Chondrocyte (in vitro differentiated cells): ENCODE measurements at regions not wholly inside any gene's neighbourhood (a gene's known extent, or its start where the extent isn't known, plus 50 kb on each side); places are given as distances from the start of the nearest gene placed in this dataset.

Source experiments
- DNase-seq: peaks from one replicate; pipeline ENCODE4 v3.0.0; 2021; ENCODE audit warnings: mixed read lengths, low spot score
- H3K27ac Mint-ChIP-seq: one replicate; pipeline ENCODE4 v1.8.0; 2021; ENCODE audit warnings: mild to moderate bottlenecking, moderate library complexity, mixed read lengths; ENCODE audit not compliant: unreplicated experiment
- H3K27me3 Mint-ChIP-seq: 2 replicates; pipeline ENCODE4 v1.8.0; 2021; ENCODE audit warnings: low read depth, mixed read lengths
- H3K36me3 Mint-ChIP-seq: 2 replicates; pipeline ENCODE4 v1.8.0; 2021; ENCODE audit warnings: low read depth, mixed read lengths
- H3K4me1 Mint-ChIP-seq: 2 replicates; pipeline ENCODE4 v1.8.0; 2021; ENCODE audit warnings: low read depth, mild to moderate bottlenecking, mixed read lengths
- H3K4me3 Mint-ChIP-seq: one replicate; pipeline ENCODE4 v1.8.0; 2021; ENCODE audit warnings: mild to moderate bottlenecking, moderate library complexity, mixed read lengths; ENCODE audit not compliant: unreplicated experiment
- H3K9me3 Mint-ChIP-seq: 2 replicates; pipeline ENCODE4 v1.8.0; 2021; ENCODE audit warnings: low read depth, mixed read lengths
- CTCF ChIP-seq: fragments of 200-600 bp; sonication (generic); IDR thresholded peaks from 2 replicates; pipeline ENCODE4 v1.5.0; 2021; ENCODE audit warnings: antibody characterized with exemption, mild to moderate bottlenecking, moderate library complexity

GRCh38 chr2:9714630-9715214, 83.9 kb upstream of the YWHAQ start:
- Mint-ChIP-seq H3K4me1 (no peaks in the 10 kb centered on the region), H3K27ac (no peak overlapping the region)
- DNase-seq: no peak

GRCh38 chr2:9715238-9715637, 84.4 kb upstream of the YWHAQ start:
- no peaks in the 10 kb centered on the region for H3K36me3 Mint-ChIP-seq
- H3K27me3 Mint-ChIP-seq: no peaks in the 10 kb centered on the region
- no peak overlapping the region for H3K27ac Mint-ChIP-seq
- no peaks in the 10 kb centered on the region for H3K9me3 Mint-ChIP-seq
- H3K4me1 Mint-ChIP-seq: no peaks in the 10 kb centered on the region
- TF ChIP-seq CTCF: no peak
- DNase-seq: no peak
- H3K4me3 Mint-ChIP-seq: no peak overlapping the region

More at GRCh38 chr2:9714630-9715214, 83.9 kb upstream of the YWHAQ start:
- Mint-ChIP-seq H3K9me3 (no peaks in the 10 kb centered on the region), H3K4me3 (no peak overlapping the region), H3K36me3 (no peaks in the 10 kb centered on the region), H3K27me3 (no peaks in the 10 kb centered on the region)
- TF ChIP-seq CTCF: no peak

DNA sequence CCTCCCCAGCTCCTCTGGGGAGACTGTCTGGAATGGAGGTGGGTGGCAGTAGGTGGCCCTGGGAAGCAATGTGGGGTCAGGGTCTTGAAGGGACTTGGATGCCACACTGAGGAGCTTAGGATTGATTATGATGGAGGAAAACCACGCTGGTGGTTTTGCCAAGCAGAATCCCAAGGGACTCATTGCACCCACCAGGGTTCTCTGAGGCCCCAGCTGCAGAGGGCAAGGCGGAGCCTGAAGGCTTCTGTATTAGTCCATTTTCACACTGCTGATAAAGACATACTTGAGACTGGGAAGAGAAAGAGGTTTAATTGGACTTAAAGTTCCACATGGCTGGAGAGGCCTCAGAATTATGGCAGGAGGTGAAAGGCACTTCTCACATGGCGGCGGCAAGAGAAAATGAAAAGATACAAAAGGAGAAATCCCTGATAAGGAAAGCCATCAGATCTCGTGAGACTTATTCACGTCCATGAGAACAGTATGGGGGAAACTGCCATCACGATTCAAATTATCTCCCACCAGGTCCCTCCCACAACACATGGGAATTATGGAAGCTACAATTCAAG, 87.2 kb upstream of the YWHAQ start:
- Mint-ChIP-seq H3K36me3 (no peaks in the 10 kb centered on the region), H3K9me3 (no peaks in the 10 kb centered on the region), H3K27me3 (no peaks in the 10 kb centered on the region), H3K4me1 (no peaks in the 10 kb centered on the region), H3K27ac (no peak overlapping the region), H3K4me3 (no peak overlapping the region)
- no peak for TF ChIP-seq CTCF
- no peak for DNase-seq

DNA sequence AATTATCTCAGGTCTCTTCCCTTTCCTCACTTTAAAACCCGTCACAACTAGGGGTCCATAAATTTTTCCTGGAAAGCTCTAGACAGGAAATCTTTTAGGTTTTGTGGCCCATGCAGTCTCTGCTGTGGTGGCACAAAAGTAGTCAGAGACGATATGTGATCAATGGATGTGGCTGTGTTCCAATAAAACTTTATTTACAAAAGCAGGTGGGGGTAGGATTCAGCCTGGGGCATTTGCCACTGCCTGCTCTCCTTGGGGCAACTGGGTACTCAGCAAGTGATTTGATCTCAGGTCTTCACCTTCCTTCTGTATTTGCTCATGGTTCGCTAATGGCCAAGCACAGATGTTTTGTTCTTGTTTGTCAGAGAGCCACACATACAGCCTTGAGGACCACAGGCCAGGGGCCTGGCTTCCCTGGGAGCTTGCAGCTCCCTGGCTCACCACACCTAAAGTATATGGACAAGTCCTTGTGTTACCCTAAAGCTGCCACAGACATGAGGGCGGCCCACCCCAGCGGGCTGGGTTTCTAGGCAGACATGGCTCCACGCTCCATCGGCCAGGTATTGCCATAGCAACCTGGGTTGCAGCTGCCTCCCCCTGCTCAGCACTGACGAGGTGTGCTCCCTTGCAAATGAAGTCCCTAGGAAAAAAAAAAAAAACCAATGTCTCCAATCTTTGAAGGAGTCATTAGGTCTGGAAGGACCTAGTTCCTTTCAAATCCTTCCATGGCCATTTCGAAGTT, 89.7 kb upstream of the YWHAQ start:
- DNase-seq: no peak
- H3K9me3 Mint-ChIP-seq: no peaks in the 10 kb centered on the region
- no peak overlapping the region for H3K4me3 Mint-ChIP-seq
- no peak overlapping the region for H3K27ac Mint-ChIP-seq
- TF ChIP-seq CTCF: no peak
- peaks cover 2% of the 10 kb centered on the region for H3K27me3 Mint-ChIP-seq
- H3K4me1 Mint-ChIP-seq: no peaks in the 10 kb centered on the region
- no peaks in the 10 kb centered on the region for H3K36me3 Mint-ChIP-seq

DNA sequence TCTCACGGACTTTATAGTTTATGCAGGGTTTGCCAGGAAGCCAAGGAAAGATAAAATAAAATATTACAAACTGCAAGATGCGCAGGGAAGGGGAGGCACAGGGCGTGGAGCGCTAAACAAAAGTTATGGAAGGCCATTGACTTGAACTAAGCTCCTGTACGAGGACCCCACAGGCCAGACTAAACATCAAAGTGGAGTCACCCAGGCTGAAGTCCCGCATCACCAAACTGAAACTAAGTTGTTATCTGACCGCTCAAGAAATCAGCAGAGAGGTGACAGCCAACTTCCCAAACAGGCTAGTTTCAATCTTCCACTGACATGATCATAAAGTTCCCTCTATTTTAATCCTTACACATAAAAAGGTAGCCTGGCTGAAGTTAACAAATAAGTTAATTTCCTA, 90.5 kb upstream of the YWHAQ start:
- Mint-ChIP-seq H3K36me3 (no peaks in the 10 kb centered on the region), H3K27me3 (peaks cover 2% of the 10 kb centered on the region), H3K27ac (no peak overlapping the region), H3K9me3 (no peaks in the 10 kb centered on the region), H3K4me1 (no peaks in the 10 kb centered on the region), H3K4me3 (no peak overlapping the region)
- no peak for DNase-seq
- TF ChIP-seq CTCF: no peak
